ENCODE measurements at regions not wholly inside any gene's neighbourhood (a gene's known extent, or its start where the extent isn't known, plus 50 kb on each side); places are given as distances from the start of the nearest gene placed in this dataset.

DNA sequence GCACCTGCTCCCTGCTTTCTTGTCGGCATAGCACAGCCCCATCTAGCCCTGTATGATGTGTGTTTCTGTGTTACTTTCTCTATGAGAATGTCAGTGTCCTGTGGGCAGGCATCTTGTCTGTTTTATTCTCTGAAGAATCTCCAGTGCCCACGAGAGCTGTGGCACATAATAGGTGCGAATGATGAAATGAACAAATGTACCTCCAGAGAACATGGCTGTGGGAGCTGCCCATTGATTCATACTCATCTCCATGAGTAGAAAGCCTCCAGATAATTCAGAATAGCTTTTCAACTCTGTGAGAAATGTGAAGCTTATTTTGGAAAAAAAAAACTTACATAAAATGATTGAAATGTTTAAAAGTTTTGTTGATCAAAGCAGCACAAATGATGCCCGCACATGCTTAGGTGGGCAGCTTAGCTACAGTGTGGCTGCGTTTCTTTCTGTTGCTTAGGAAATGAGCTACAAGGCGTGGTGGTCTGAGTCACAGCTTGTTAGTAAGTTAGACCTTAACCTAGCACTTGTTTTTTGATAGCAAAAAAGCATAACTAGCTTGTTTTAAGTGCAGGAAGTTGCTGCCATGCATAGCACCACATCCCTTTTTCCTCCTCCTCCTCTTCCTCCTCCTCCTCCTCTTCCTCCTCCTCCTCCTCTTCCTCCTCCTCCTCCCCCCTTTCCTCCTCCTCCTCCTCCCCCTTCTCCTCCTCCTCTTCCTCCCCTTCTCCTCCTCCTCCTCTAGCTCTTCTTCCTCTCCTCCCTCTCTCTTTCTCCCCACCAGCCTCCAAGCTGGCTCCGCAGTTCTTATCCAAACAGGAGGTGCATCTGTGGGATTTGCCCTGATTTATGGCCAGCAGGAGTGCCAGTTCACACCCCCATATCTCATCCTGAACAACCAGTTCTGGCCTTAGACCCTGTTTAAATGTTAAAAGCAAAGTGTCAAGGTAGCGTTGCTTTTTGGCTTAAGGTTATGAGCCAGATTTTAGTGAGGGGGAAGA, 221.5 kb downstream of the IRF8 start:
- Mint-ChIP-seq H3K27ac (ENCODE audit: unreplicated experiment) (no peak overlapping the region), H3K9me3 (ENCODE audit: unreplicated experiment) (peaks cover 2% of the 10 kb centered on the region), H3K4me3 (ENCODE audit: unreplicated experiment) (no peak overlapping the region), H3K27me3 (ENCODE audit: unreplicated experiment) (peaks cover 2% of the 10 kb centered on the region), H3K36me3 (ENCODE audit: unreplicated experiment) (no peaks in the 10 kb centered on the region), H3K4me1 (ENCODE audit: low read depth, unreplicated experiment) (no peaks in the 10 kb centered on the region)
- no peak for DNase-seq
- TF ChIP-seq, protein P1, sequence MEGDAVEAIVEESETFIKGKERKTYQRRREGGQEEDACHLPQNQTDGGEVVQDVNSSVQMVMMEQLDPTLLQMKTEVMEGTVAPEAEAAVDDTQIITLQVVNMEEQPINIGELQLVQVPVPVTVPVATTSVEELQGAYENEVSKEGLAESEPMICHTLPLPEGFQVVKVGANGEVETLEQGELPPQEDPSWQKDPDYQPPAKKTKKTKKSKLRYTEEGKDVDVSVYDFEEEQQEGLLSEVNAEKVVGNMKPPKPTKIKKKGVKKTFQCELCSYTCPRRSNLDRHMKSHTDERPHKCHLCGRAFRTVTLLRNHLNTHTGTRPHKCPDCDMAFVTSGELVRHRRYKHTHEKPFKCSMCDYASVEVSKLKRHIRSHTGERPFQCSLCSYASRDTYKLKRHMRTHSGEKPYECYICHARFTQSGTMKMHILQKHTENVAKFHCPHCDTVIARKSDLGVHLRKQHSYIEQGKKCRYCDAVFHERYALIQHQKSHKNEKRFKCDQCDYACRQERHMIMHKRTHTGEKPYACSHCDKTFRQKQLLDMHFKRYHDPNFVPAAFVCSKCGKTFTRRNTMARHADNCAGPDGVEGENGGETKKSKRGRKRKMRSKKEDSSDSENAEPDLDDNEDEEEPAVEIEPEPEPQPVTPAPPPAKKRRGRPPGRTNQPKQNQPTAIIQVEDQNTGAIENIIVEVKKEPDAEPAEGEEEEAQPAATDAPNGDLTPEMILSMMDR (IDR thresholded peaks at IDR 0.05; ENCODE audit: partially characterized antibody, unreplicated experiment), result no peak

DNA sequence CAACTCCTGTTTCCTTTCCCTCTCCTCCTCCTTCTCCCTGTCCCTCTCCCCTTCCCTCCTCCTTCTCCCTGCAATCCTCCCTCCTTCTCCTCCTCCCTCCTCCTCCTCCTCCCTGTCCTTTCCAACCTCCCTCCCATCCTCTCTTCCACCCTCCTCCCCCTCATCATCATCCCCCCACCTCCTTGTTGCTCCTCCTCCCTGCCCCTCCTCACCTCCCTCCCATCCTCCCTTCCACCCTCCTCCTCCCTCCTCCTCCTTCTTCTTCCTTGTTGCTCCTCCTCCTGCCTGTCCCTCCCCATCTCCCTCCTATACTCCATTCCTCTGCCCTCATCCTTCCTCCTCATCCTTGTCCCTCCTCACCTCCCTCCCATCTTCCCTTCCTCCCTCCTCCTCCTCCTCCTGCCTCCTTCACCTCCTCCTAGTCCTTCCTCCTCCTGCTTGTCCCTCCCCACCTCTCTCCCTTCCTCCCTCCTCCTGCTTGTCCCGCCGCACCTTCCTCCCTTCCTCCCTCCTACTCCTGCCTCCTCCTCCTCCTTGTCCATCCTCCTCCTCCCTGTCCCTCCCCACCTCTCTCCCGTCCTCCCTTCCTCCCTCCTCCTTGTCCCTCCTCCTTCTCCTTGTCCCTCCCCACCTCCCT, 222.5 kb downstream of the IRF8 start:
- TF ChIP-seq, protein P1 (IDR thresholded peaks at IDR 0.05; ENCODE audit: partially characterized antibody, unreplicated experiment), result no peak
- DNase-seq, result no peak

DNA sequence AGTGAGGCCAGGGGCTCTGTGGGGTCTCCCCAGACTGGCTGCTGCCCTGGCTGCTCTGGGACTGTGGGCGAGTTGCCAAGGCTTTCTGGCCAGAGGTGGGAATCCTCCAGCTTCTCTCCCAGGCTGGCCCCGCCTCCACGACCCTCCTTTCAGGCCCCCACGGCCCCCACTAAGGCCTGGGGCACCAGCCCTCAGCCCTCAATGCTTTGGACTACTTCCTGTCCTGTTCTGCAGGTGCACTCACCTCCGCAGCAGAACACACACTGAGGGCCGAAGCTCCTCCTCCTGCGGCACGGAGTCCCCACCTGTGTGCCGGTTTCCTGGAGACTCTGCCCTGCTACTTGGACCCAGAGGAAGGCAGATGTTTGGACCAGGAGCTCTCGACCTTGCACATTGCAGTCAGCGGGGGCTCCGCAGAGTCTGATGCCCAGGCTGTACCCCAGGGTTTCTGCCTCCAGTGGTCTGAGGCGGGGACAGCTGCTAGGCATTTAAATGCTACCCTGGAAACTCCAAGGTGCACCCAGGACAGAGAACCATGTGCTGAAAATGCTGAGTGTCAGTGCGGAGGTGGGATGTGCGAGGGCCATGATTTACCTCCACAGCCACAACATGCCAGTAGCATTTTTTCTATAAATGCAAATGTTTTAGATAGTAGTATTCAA, 223.8 kb downstream of the IRF8 start:
- peaks cover 2% of the 10 kb centered on the region for H3K27me3 Mint-ChIP-seq (ENCODE audit: unreplicated experiment)
- no peak for DNase-seq
- H3K4me3 Mint-ChIP-seq (ENCODE audit: unreplicated experiment), result no peak overlapping the region
- no peaks in the 10 kb centered on the region for H3K36me3 Mint-ChIP-seq (ENCODE audit: unreplicated experiment)
- H3K9me3 Mint-ChIP-seq (ENCODE audit: unreplicated experiment), result peaks cover 2% of the 10 kb centered on the region
- H3K4me1 Mint-ChIP-seq (ENCODE audit: low read depth, unreplicated experiment), result no peaks in the 10 kb centered on the region
- H3K27ac Mint-ChIP-seq (ENCODE audit: unreplicated experiment), result no peak overlapping the region
- TF ChIP-seq, protein P1 (IDR thresholded peaks at IDR 0.05; ENCODE audit: partially characterized antibody, unreplicated experiment), result no peak

More for the DNA sequence above, 222.5 kb downstream of the IRF8 start:
- Mint-ChIP-seq H3K36me3 (ENCODE audit: unreplicated experiment) (no peaks in the 10 kb centered on the region), H3K27me3 (ENCODE audit: unreplicated experiment) (peaks cover 2% of the 10 kb centered on the region), H3K27ac (ENCODE audit: unreplicated experiment) (no peak overlapping the region), H3K9me3 (ENCODE audit: unreplicated experiment) (peaks cover 2% of the 10 kb centered on the region), H3K4me1 (ENCODE audit: low read depth, unreplicated experiment) (no peaks in the 10 kb centered on the region), H3K4me3 (ENCODE audit: unreplicated experiment) (no peak overlapping the region)

DNA sequence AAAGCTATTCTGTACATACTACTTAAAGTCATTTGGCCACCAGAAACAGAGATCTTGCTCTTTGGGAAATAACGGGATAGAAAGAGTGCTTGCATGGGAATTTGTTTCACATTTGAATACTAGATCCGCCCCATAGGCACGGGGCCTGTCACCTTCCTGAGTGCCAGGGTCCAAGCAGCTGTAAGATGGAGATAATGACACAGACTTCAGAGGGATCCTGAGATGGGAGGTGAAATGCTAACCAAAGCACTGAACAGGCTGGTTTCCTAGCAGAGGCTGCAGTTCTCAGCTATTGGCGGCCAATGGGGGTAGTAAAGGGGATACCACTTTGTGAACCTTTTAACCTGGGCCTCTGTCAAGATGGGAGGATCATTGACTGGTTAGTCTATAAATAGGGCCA, 225.4 kb downstream of the IRF8 start:
- H3K27ac Mint-ChIP-seq (ENCODE audit: unreplicated experiment), result no peak overlapping the region
- no peak for DNase-seq
- peaks cover 2% of the 10 kb centered on the region for H3K9me3 Mint-ChIP-seq (ENCODE audit: unreplicated experiment)
- TF ChIP-seq, protein P1 (IDR thresholded peaks at IDR 0.05; ENCODE audit: partially characterized antibody, unreplicated experiment), result no peak
- H3K36me3 Mint-ChIP-seq (ENCODE audit: unreplicated experiment), result no peaks in the 10 kb centered on the region
- no peaks in the 10 kb centered on the region for H3K4me1 Mint-ChIP-seq (ENCODE audit: low read depth, unreplicated experiment)
- no peak overlapping the region for H3K4me3 Mint-ChIP-seq (ENCODE audit: unreplicated experiment)
- H3K27me3 Mint-ChIP-seq (ENCODE audit: unreplicated experiment), result peaks cover 2% of the 10 kb centered on the region

All from glutamatergic neuron (in vitro differentiated cells).